MM.1S (cell line): ENCODE measurements at regions not wholly inside any gene's neighbourhood (a gene's known extent, or its start where the extent isn't known, plus 50 kb on each side); places are given as distances from the start of the nearest gene placed in this dataset.

ENCODE experiments used
- DNase-seq: peaks from one replicate; pipeline ENCODE4 v3.0.0-alpha.2; 2015
- H2AFZ ChIP-seq: fragments of 300-600 bp; sonication (generic); 2 replicates; pipeline ENCODE4 v1.6.0; 2016; ENCODE audit warnings: antibody characterized with exemption, low read length
- H3F3A ChIP-seq: fragments of 300-600 bp; sonication (generic); 2 replicates; pipeline ENCODE4 v1.6.1; 2016; ENCODE audit warnings: mild to moderate bottlenecking, antibody characterized with exemption, low read length, moderate library complexity, mixed read lengths; ENCODE audit not compliant: insufficient read depth
- H3K27ac ChIP-seq: fragments of 300-600 bp; sonication (generic); 2 replicates; pipeline ENCODE4 v1.5.1; 2016; ENCODE audit warnings: mild to moderate bottlenecking, low read length
- H3K27me3 ChIP-seq: fragments of 300-600 bp; sonication (generic); replicated peaks from 2 replicates; pipeline ENCODE4 v1.6.0; 2016; ENCODE audit warnings: low read length; ENCODE audit not compliant: insufficient read depth
- H3K36me3 ChIP-seq: fragments of 300-600 bp; sonication (generic); replicated peaks from 2 replicates; pipeline ENCODE4 v1.6.1; 2016; ENCODE audit warnings: mild to moderate bottlenecking, low read length, mixed read lengths; ENCODE audit not compliant: insufficient read depth
- H3K4me1 ChIP-seq: fragments of 300-600 bp; sonication (generic); 2 replicates; pipeline ENCODE4 v1.6.1; 2016; ENCODE audit warnings: low read length, mixed read lengths
- H3K4me2 ChIP-seq: fragments of 300-600 bp; sonication (generic); 2 replicates; pipeline ENCODE4 v1.6.0; 2016; ENCODE audit warnings: low read depth, low read length
- H3K4me3 ChIP-seq: fragments of 300-600 bp; sonication (generic); 2 replicates; pipeline ENCODE4 v1.5.1; 2016; ENCODE audit warnings: low read length, mixed read lengths
- H3K79me2 ChIP-seq: fragments of 300-600 bp; sonication (generic); 2 replicates; pipeline ENCODE4 v1.6.1; 2016; ENCODE audit warnings: mixed run types, low read length, mixed read lengths
- H3K9ac ChIP-seq: fragments of 300-600 bp; sonication (generic); 2 replicates; pipeline ENCODE4 v1.6.1; 2016; ENCODE audit warnings: low read length, mixed read lengths
- H3K9me2 ChIP-seq: fragments of 300-600 bp; sonication (generic); replicated peaks from 2 replicates; pipeline ENCODE4 v1.6.1; 2016; ENCODE audit warnings: mild to moderate bottlenecking, low read length, mixed read lengths; ENCODE audit not compliant: insufficient read depth
- H3K9me3 ChIP-seq: fragments of 300-600 bp; sonication (generic); replicated peaks from 2 replicates; pipeline ENCODE4 v1.6.1; 2016; ENCODE audit warnings: mild to moderate bottlenecking, low read length, mixed read lengths; ENCODE audit not compliant: insufficient read depth
- H4K20me1 ChIP-seq: fragments of 300-600 bp; sonication (generic); 2 replicates; pipeline ENCODE4 v1.6.1; 2016; ENCODE audit warnings: mild to moderate bottlenecking, low read length, moderate library complexity, mixed read lengths; ENCODE audit not compliant: insufficient read depth
- EZH2 ChIP-seq: fragments of 300-600 bp; sonication (generic); optimal IDR thresholded peaks from 2 replicates; pipeline ENCODE3; 2017; ENCODE audit warnings: low read depth, mild to moderate bottlenecking, antibody characterized with exemption, low read length, mixed read lengths
- EZH2phosphoT487 ChIP-seq: fragments of 300-600 bp; sonication (generic); IDR thresholded peaks from 2 replicates; pipeline ENCODE4 v1.6.1; 2018; ENCODE audit warnings: antibody characterized with exemption, low read length
- TF ChIP-seq, protein P1 (sequence below): fragments of 300-600 bp; sonication (generic); IDR thresholded peaks from 2 replicates; pipeline ENCODE4 v1.5.1; 2016; ENCODE audit warnings: antibody characterized with exemption, low read length, mixed read lengths

DNA sequence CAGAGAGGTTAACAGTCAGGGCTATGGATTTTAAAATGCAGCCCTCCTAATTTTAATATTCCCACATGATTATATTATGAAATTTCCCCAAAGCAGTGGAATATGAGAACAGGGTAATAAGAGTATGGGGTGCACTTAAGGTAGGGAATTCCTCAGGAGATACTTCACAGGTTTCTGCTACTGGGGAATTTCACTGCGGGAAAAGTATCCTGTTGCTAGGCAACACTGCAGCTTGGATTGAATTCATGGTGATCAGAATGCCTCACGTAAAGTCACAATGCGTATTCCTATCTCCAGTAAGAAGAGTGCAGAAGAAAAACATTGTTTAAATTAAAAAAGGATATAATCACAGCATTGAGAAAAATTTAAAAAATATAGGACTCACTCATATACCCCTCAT is 398.1 kb upstream of the RPS6KA3 start:
- H3F3A ChIP-seq, result no peaks in the 10 kb centered on the region
- H3K9me3 ChIP-seq, result no peaks in the 10 kb centered on the region
- H4K20me1 ChIP-seq, result no peaks in the 10 kb centered on the region
- no peaks in the 10 kb centered on the region for H3K9me2 ChIP-seq
- no peak overlapping the region for H3K4me2 ChIP-seq
- H2AFZ ChIP-seq, result no peak overlapping the region
- H3K9ac ChIP-seq, result no peak overlapping the region
- no peaks in the 10 kb centered on the region for H3K79me2 ChIP-seq
- TF ChIP-seq EZH2, result no peak
- no peak for TF ChIP-seq EZH2phosphoT487
- TF ChIP-seq, protein P1, sequence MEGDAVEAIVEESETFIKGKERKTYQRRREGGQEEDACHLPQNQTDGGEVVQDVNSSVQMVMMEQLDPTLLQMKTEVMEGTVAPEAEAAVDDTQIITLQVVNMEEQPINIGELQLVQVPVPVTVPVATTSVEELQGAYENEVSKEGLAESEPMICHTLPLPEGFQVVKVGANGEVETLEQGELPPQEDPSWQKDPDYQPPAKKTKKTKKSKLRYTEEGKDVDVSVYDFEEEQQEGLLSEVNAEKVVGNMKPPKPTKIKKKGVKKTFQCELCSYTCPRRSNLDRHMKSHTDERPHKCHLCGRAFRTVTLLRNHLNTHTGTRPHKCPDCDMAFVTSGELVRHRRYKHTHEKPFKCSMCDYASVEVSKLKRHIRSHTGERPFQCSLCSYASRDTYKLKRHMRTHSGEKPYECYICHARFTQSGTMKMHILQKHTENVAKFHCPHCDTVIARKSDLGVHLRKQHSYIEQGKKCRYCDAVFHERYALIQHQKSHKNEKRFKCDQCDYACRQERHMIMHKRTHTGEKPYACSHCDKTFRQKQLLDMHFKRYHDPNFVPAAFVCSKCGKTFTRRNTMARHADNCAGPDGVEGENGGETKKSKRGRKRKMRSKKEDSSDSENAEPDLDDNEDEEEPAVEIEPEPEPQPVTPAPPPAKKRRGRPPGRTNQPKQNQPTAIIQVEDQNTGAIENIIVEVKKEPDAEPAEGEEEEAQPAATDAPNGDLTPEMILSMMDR, result no peak
- H3K27ac ChIP-seq, result no peak overlapping the region
- no peak for DNase-seq
- H3K27me3 ChIP-seq, result no peaks in the 10 kb centered on the region
- H3K4me3 ChIP-seq, result no peak overlapping the region
- peaks cover 12% of the 10 kb centered on the region for H3K4me1 ChIP-seq
- H3K36me3 ChIP-seq, result no peaks in the 10 kb centered on the region

GRCh38 chrX:20664131-20664530 is 397.4 kb upstream of the RPS6KA3 start:
- no peak for DNase-seq
- Histone ChIP-seq H3K27me3 (no peaks in the 10 kb centered on the region), H3K9me2 (no peaks in the 10 kb centered on the region), H3K4me2 (no peak overlapping the region), H3K27ac (no peak overlapping the region), H3K36me3 (no peaks in the 10 kb centered on the region), H3K9me3 (no peaks in the 10 kb centered on the region), H2AFZ (no peak overlapping the region), H3K79me2 (no peaks in the 10 kb centered on the region), H3K4me3 (no peak overlapping the region), H3F3A (no peaks in the 10 kb centered on the region), H3K9ac (no peak overlapping the region), H3K4me1 (peaks cover 12% of the 10 kb centered on the region), H4K20me1 (no peaks in the 10 kb centered on the region)
- no peak for TF ChIP-seq EZH2
- TF ChIP-seq EZH2phosphoT487, result no peak
- TF ChIP-seq, protein P1, result no peak

DNA sequence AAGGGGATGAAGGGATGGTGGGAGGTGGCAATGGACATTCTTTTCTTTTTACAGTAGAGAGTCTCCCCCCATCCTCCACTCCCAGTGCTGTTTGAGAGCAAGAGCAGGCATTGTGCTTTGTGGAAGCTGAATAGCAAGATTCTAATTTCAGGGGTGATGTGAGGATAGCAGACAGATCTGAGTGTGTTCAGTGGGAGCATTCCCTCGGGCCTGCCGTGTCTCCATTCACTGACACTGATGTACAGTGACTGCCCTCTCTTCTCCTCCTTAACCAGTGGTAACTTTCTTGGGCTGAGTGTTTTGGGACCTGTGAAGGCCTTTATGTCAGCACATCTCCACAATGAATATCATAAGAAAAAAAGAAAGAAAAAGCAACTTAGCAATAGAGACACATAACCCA is 396.6 kb upstream of the RPS6KA3 start:
- no peaks in the 10 kb centered on the region for H3K36me3 ChIP-seq
- no peak overlapping the region for H3K27ac ChIP-seq
- H3F3A ChIP-seq, result no peaks in the 10 kb centered on the region

More for the DNA sequence above, 396.6 kb upstream of the RPS6KA3 start:
- Histone ChIP-seq H3K4me3 (no peak overlapping the region), H2AFZ (no peak overlapping the region), H3K9me3 (no peaks in the 10 kb centered on the region), H3K4me1 (peaks cover 6% of the 10 kb centered on the region; the same call in 1 of the 2 replicates), H3K79me2 (no peaks in the 10 kb centered on the region), H3K9me2 (no peaks in the 10 kb centered on the region), H3K9ac (no peak overlapping the region), H3K27me3 (no peaks in the 10 kb centered on the region), H4K20me1 (no peaks in the 10 kb centered on the region), H3K4me2 (no peak overlapping the region)
- no peak for DNase-seq
- TF ChIP-seq EZH2 (no peak), EZH2phosphoT487 (no peak)
- TF ChIP-seq, protein P1, result no peak
